Loucy (cell line): ENCODE measurements at regions not wholly inside any gene's neighbourhood (a gene's known extent, or its start where the extent isn't known, plus 50 kb on each side); places are given as distances from the start of the nearest gene placed in this dataset.
A peak's percentile ranks its signal among the peaks of the same experiment; 100 is the strongest.
"Not testable (repeated sequence)": the region's sequence is repeated elsewhere in the genome, so short reads cannot be mapped to it uniquely, and the experiment has no call there.

Experiments used
- H2AFZ ChIP-seq: fragments of 200-600 bp; sonication (generic); 2 replicates; pipeline ENCODE4 v1.6.0; 2016; ENCODE audit warnings: antibody characterized with exemption, mild to moderate bottlenecking, low read length, moderate library complexity
- H3F3A ChIP-seq: fragments of 200-600 bp; 2 replicates; pipeline ENCODE4 v1.6.0; 2016; ENCODE audit warnings: antibody characterized with exemption, low read depth, mild to moderate bottlenecking
- H3K27me3 ChIP-seq: fragments of 200-600 bp; sonication (generic); 2 replicates; pipeline ENCODE4 v1.6.1; 2014; ENCODE audit warnings: low read length, mild to moderate bottlenecking; ENCODE audit not compliant: insufficient read depth, poor library complexity, severe bottlenecking
- H3K36me3 ChIP-seq: fragments of 200-600 bp; sonication (generic); 2 replicates; pipeline ENCODE4 v1.6.1; 2016; ENCODE audit warnings: low read length; ENCODE audit not compliant: insufficient read depth
- H3K4me1 ChIP-seq: fragments of 200-600 bp; sonication (generic); 2 replicates; pipeline ENCODE4 v1.5.1; 2014; ENCODE audit warnings: low read length, mild to moderate bottlenecking; ENCODE audit not compliant: insufficient read depth, poor library complexity, severe bottlenecking
- H3K4me2 ChIP-seq: fragments of 200-600 bp; sonication (generic); 2 replicates; pipeline ENCODE4 v1.6.0; 2014; ENCODE audit warnings: antibody characterized with exemption, low read length, low read depth, mild to moderate bottlenecking; ENCODE audit not compliant: poor library complexity, severe bottlenecking
- H3K4me3 ChIP-seq: fragments of 200-600 bp; sonication (generic); 2 replicates; pipeline ENCODE4 v1.5.1; 2014; ENCODE audit warnings: low read length, mild to moderate bottlenecking, mixed read lengths; ENCODE audit not compliant: poor library complexity, severe bottlenecking
- H3K79me2 ChIP-seq: fragments of 200-600 bp; sonication (generic); 2 replicates; pipeline ENCODE4 v1.6.1; 2014; ENCODE audit warnings: low read length; ENCODE audit not compliant: insufficient read depth
- H3K9ac ChIP-seq: fragments of 200-600 bp; sonication (generic); 2 replicates; pipeline ENCODE4 v1.6.0; 2014; ENCODE audit warnings: mild to moderate bottlenecking, low read depth, low read length, moderate library complexity; ENCODE audit not compliant: poor library complexity, severe bottlenecking
- H3K9me2 ChIP-seq: fragments of 200-600 bp; sonication (generic); replicated peaks from 2 replicates; pipeline ENCODE4 v1.6.1; 2016; ENCODE audit warnings: low read depth, low read length, mixed read lengths
- H3K9me3 ChIP-seq: fragments of 200-600 bp; sonication (generic); 2 replicates; pipeline ENCODE4 v1.6.1; 2014; ENCODE audit warnings: mild to moderate bottlenecking, antibody characterized with exemption, low read length, low read depth; ENCODE audit not compliant: insufficient read depth
- H4K20me1 ChIP-seq: fragments of 200-600 bp; sonication (generic); 2 replicates; pipeline ENCODE4 v1.6.0; 2014; ENCODE audit warnings: antibody characterized with exemption, low read length, mild to moderate bottlenecking; ENCODE audit not compliant: insufficient read depth, poor library complexity, severe bottlenecking
- EZH2phosphoT487 ChIP-seq: fragments of 200-600 bp; IDR thresholded peaks from 2 replicates; pipeline ENCODE4 v1.6.1; 2018; ENCODE audit warnings: antibody characterized with exemption, mild to moderate bottlenecking, moderate library complexity, borderline replicate concordance
- TF ChIP-seq, protein P1 (sequence below): fragments of 200-600 bp; sonication (generic); conservative IDR thresholded peaks from 2 replicates; pipeline ENCODE4 v1.5.1; 2014; ENCODE audit warnings: mild to moderate bottlenecking, antibody characterized with exemption, low read length

DNA sequence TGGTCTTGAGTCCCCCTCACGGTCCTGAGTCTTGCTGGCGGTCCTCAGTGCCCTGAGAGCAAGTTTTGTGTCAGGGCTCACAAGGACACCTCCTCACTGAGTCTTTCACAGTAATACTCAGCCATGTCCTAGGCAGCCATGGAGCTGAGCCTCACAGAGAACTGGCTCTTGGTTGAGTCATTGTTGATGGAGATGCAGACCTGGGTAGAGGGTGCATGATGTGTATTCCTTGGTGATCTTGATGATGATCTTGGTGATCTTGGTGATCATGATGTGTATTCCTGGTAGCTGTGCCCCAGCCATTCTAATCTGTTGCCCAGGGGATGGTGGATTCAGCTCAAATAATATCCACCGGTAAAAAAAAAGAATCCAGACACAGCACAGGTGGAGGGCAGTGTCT lies 495.4 kb downstream of the TMEM121 start:
- Histone ChIP-seq H3K79me2 (no peaks in the 10 kb centered on the region), H3K9me2 (no peaks in the 10 kb centered on the region), H3K4me3 (no peak overlapping the region), H4K20me1 (no peaks in the 10 kb centered on the region), H3K9ac (no peak overlapping the region), H3K36me3 (no peaks in the 10 kb centered on the region), H3K4me1 (peaks cover 23% of the 10 kb centered on the region), H2AFZ (no peak overlapping the region), H3K27me3 (no peaks in the 10 kb centered on the region), H3K9me3 (no peaks in the 10 kb centered on the region; the same call in 1 of the 2 replicates), H3K4me2 (no peak overlapping the region), H3F3A (no peaks in the 10 kb centered on the region)
- TF ChIP-seq, protein P1, sequence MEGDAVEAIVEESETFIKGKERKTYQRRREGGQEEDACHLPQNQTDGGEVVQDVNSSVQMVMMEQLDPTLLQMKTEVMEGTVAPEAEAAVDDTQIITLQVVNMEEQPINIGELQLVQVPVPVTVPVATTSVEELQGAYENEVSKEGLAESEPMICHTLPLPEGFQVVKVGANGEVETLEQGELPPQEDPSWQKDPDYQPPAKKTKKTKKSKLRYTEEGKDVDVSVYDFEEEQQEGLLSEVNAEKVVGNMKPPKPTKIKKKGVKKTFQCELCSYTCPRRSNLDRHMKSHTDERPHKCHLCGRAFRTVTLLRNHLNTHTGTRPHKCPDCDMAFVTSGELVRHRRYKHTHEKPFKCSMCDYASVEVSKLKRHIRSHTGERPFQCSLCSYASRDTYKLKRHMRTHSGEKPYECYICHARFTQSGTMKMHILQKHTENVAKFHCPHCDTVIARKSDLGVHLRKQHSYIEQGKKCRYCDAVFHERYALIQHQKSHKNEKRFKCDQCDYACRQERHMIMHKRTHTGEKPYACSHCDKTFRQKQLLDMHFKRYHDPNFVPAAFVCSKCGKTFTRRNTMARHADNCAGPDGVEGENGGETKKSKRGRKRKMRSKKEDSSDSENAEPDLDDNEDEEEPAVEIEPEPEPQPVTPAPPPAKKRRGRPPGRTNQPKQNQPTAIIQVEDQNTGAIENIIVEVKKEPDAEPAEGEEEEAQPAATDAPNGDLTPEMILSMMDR = no peak
- TF ChIP-seq EZH2phosphoT487 = no peak

DNA sequence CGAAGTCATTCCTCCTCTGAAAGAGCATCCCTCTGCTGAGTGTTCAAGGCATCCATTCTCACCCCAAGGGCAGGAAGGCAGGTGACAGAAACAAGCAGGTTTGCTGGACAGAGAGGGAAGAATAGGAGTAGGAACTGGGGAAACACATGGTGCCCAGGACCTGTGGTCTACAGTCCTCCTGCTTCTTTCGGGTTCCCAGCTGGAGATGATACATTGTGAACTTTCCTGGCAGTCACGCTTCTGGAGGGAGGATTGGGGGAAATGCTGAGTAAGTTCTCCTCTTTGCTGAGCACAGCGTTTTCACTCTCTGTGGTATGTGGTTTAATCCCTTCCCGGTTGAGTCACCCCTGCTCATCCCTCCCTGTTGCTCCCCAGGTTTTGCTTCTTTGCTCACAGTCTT lies 496.3 kb downstream of the TMEM121 start:
- not testable (repeated sequence) for H3K9ac ChIP-seq, H3K36me3 ChIP-seq, H3K27me3 ChIP-seq, H3F3A ChIP-seq, H3K79me2 ChIP-seq, H3K4me2 ChIP-seq, H3K9me3 ChIP-seq, H4K20me1 ChIP-seq, H3K4me3 ChIP-seq, H3K9me2 ChIP-seq, H2AFZ ChIP-seq
- H3K4me1 ChIP-seq = peaks cover 23% of the 10 kb centered on the region

DNA sequence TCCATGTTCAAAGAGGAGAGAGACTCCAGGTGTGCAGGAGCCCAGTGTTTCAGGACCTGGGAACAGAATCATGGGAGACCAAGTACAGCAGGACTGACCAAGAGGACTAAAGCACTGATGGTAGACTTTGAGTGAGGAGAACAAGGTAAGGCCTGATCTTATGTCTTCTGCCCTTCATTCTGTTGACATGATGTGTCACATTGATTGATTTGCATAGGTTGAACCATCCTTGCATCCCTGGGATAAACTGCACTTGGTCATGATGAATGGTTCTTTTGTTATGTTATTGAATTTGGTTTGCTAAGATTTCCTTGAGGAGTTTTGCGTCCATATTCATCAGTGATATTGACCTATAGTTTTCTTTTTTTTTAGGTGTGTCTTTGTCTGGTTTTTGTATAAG lies 497.0 kb downstream of the TMEM121 start:
- Histone ChIP-seq H3K9me2 (no peaks in the 10 kb centered on the region), H3K4me1 (peaks cover 23% of the 10 kb centered on the region), H3K9ac (no peak overlapping the region), H4K20me1 (no peaks in the 10 kb centered on the region), H3K4me3 (no peak overlapping the region), H3K27me3 (no peaks in the 10 kb centered on the region), H3F3A (no peaks in the 10 kb centered on the region), H3K79me2 (no peaks in the 10 kb centered on the region), H3K36me3 (no peaks in the 10 kb centered on the region), H2AFZ (no peak overlapping the region), H3K9me3 (no peaks in the 10 kb centered on the region; the same call in 1 of the 2 replicates), H3K4me2 (no peak overlapping the region)
- TF ChIP-seq, protein P1 = no peak
- no peak for TF ChIP-seq EZH2phosphoT487

DNA sequence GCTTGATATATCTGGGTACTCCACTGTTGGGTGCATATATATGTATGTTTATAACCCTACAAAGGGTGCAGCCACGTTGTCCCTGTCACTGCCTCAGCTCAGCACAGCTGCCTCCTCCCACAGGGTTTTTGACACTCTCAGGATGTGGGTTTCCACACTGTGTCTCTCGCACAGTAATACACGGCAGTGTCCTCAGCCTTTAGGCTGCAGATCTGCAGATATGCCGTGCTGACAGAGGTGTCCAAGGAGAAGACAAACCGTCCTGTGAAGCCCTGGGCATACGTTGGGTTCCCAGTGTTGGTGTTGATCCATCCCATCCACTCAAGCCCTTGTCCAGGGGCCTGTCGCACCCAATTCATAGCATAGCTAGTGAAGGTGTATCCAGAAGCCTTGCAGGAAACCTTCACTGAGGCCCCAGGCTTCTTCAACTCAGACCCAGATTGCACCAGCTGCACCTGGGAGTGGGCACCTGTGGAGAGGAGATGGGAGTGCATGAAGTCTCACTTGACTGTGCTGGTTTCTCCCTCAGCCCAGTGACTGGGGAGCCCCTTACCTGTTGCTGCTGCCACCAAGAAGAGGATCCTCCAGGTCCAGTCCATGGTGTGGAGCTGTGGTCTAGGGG lies 498.7 kb downstream of the TMEM121 start:
- Histone ChIP-seq H3K9me2 (no peaks in the 10 kb centered on the region), H3K9me3 (no peaks in the 10 kb centered on the region; the same call in 1 of the 2 replicates), H3K4me1 (peaks cover 23% of the 10 kb centered on the region), H3K36me3 (no peaks in the 10 kb centered on the region), H4K20me1 (no peaks in the 10 kb centered on the region), H3K9ac (no peak overlapping the region), H3K4me2 (peak overlapping the region; percentile 48), H3F3A (no peaks in the 10 kb centered on the region), H3K79me2 (no peaks in the 10 kb centered on the region), H3K27me3 (no peaks in the 10 kb centered on the region), H2AFZ (no peak overlapping the region), H3K4me3 (no peak overlapping the region)
- TF ChIP-seq EZH2phosphoT487 = no peak
- TF ChIP-seq, protein P1 = no peak
